Kidney tubule cell (primary cell): ENCODE measurements at regions not wholly inside any gene's neighbourhood (a gene's known extent, or its start where the extent isn't known, plus 50 kb on each side); places are given as distances from the start of the nearest gene placed in this dataset.
A peak's percentile ranks its signal among the peaks of the same experiment; 100 is the strongest.

Source experiments
- DNase-seq: peaks from one replicate; pipeline ENCODE4 v3.0.0-alpha.2; 2018; ENCODE audit warnings: low spot score

DNA sequence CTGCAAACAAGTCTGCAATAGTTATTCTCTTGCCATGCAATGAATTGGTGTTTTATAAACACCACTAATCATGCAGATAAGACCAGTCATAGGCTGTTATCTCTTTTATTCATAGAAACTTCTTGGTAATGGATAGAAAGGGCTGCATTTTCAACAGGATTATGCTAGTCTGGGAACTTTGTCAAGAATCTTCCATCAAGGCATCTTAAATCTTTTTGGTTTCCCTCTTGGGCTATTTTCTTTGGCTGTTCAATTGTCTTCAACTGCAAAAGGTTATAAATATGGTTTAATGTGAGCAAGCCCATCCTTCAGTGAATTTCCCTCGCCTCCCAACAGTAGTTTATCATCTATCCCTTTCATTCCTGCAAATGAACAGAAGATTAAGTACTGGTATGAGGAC is 59.0 kb upstream of the MINAR1 start:
- DNase-seq, result no peak

DNA sequence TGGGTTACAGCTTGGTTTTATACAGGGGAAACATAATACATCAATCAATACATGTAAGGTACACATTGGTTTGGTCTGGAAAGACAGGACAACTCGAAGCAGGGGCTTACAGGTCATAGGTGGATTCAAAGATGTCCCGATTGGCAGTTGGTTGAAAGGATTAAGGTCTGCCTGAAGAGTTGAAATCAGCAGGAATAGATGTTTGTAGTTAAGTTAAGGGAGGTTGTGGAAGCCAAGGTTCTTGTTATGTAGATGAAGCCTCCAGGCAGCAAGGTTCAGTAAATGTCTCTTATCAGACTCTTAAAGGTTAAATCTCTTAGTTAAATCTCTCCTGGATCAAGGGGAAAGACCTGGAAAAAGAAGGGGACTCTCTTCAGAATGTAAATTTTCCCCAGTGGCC is 58.4 kb upstream of the MINAR1 start:
- DNase-seq, result no peak

DNA sequence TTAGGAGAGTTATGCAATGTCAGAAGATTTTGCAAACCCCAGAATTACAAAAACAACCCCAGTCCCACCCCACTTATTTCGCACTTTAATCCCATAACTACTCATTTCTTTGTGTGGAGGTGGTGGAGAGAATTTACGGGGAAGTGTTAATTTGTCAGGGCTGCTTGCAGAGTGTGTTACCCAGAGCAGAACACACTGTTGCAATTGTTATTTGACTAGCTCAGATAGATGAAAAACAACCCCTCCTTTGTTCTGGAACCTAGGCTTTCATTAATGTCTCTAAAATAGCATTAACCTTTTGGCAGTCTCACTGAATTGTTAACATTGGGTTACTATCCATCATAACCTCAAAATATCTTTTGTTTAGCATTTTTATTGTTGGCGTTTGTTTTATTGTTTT is 55.8 kb upstream of the MINAR1 start:
- no peak for DNase-seq

DNA sequence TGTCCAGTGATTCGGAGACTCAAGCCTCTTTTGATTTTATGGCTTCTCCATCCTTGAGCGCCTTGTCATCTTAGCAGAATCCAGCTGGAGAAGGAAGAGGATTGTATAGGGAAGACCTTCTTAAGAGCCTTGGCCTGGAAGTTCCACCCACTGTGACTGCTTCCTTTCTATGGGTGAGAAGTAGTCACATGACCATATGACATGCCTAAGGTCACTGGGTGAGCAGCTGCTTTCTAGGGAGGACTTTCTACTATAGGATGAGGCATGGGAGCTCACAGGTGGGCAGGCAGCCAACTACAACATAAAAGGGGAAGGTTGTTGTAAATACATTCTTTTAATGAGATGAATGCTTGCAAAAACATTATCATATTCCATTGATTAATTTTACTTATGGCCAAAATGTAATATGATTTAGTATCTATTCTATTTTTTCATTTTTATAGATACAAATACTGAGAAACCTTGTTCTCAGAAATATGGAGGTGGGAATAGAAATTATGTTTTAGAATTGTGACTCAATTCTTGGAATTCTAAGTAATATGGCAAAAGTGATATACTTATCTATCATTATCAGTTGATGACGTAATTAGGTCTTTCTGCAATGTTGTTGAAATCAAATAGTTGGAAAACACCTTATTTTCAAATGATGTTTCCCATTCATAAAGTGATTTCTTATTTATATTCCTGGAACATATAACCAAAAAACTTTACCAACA is 53.6 kb upstream of the MINAR1 start:
- no peak for DNase-seq

DNA sequence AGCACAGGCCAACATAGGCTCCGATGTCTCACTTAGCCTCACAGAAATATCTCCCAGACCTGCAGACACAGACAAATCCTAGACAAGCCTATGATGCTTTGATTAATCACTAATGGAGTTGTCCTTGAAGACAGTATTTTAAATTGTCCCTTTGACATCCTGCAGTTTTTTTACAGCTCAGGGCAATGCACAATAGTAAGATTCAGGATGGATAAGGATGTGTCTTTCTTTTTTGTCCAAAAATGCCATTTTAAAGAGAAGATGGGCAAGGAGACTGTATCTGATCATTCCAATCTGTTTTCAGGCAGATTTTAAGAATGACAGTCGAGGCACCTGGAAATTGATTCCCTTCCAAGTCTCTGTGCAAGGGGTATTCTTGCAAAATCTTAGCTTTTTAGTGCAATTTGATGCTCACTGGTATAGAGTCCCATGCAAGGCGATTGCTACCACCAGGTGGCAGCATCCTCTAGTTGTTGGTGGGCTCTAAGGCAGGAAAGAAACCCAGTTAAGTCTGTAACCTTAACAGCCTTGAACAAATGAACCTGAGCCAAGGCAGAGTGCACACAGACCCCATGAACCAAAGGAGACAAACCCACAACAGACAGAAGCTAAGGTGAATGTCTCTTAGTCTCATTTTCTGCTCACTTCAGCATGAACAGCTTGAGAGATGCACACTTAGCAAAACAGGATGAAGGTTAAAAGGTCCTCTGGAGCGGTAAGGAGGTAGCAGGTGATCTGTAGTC is 51.2 kb upstream of the MINAR1 start:
- peak; percentile 63 for DNase-seq

DNA sequence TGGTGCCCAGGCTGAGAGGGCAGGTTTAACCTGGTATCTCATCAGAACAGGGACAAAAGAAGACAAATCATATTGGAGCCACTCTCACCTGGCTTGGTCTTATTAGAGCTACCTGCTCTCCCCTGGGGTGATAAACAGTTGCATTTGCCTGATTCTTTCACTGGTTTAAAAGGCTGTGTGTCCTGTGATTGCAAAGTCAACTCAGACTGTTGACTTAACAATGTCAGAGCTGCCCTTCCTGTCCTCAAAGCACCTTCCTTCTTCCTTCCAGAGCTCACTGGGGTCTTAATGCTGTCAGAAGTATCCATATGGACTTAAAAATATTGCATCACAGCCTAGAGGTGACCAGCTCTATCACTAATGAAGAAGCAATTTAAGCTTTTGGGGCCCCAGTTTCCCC is 50.5 kb upstream of the MINAR1 start:
- DNase-seq, result no peak
